ENCODE measurements at regions not wholly inside any gene's neighbourhood (a gene's known extent, or its start where the extent isn't known, plus 50 kb on each side); places are given as distances from the start of the nearest gene placed in this dataset.
"Not testable (repeated sequence)": the region's sequence is repeated elsewhere in the genome, so short reads cannot be mapped to it uniquely, and the experiment has no call there.

DNA sequence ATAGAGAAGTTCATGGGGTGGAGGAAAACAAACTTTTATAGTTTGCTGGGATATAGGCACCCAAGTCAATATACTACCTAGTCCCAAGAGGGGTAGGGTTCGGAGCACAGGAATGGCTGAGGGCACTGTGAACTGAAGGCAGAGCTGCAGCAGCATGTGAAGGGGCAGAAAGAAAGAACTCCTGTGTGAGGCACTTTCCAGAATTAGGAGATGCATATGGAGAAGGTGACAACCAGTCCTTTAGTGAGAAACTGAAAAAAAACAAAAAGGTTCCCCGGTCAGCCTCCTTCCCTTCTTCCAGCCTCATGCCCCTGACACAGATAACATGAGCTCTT lies 429.1 kb downstream of the DSC3 start:
- no peak overlapping the region for H3K9ac ChIP-seq (ENCODE audit: low read length)
- H3K36me3 ChIP-seq (ENCODE audit: control insufficient read depth, insufficient read depth, low read length) = no peaks in the 10 kb centered on the region
- no peaks in the 10 kb centered on the region for H3K27me3 ChIP-seq (ENCODE audit: control insufficient read depth, insufficient read depth, low read length)
- H3K27ac ChIP-seq (ENCODE audit: low read depth, low read length) = no peak overlapping the region
- no peak overlapping the region for H3K4me3 ChIP-seq (ENCODE audit: low read length)
- no peaks in the 10 kb centered on the region for H3K4me1 ChIP-seq (ENCODE audit: control insufficient read depth, insufficient read depth, low read length)

DNA sequence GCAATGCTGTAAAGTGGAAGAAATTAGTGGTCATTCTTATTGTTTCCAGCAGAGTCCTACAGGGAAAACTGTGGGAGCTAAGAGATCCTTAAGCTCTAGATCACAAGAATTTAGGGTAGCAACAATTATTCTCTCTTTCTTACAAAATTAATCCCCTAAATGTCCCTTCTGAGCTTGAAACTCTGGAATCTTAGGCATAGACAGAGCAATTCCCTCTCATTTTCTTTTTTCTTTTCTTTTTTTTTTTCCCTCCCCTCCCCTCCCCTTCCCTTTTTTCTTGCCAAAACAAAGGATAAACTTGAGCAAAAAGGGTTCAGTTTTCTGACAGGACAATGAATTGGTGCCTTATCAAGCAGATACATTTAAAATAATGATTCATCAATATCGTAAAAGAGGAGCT lies 441.0 kb downstream of the DSC3 start:
- H3K36me3 ChIP-seq (ENCODE audit: control insufficient read depth, insufficient read depth, low read length) = no peaks in the 10 kb centered on the region
- H3K27me3 ChIP-seq (ENCODE audit: control insufficient read depth, insufficient read depth, low read length) = no peaks in the 10 kb centered on the region
- no peak overlapping the region for H3K4me3 ChIP-seq (ENCODE audit: low read length)
- no peak overlapping the region for H3K9ac ChIP-seq (ENCODE audit: low read length)
- H3K4me1 ChIP-seq (ENCODE audit: control insufficient read depth, insufficient read depth, low read length) = no peaks in the 10 kb centered on the region
- H3K27ac ChIP-seq (ENCODE audit: low read depth, low read length) = no peak overlapping the region

DNA sequence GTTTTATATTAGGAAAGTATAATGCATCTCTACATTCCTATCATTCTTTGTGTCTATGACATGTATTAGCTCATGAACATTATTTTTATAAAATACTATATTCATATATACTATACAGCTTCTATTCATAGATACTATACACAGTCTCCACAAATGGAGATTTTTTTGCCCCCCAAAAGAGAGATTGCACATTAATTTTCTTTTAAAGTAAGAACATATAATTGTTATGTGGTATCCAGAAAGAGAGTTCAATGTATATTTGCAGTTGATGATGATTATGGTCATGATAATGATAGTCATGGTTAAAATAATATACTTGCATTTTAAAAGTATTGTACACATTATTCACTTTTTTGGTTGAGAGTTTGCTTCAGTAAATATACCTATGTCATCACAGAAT lies 445.3 kb downstream of the DSC3 start:
- Histone ChIP-seq H3K9ac (ENCODE audit: low read length) (no peak overlapping the region), H3K27ac (ENCODE audit: low read depth, low read length) (no peak overlapping the region), H3K27me3 (ENCODE audit: control insufficient read depth, insufficient read depth, low read length) (no peaks in the 10 kb centered on the region), H3K36me3 (ENCODE audit: control insufficient read depth, insufficient read depth, low read length) (no peaks in the 10 kb centered on the region), H3K4me3 (ENCODE audit: low read length) (no peak overlapping the region), H3K4me1 (ENCODE audit: control insufficient read depth, insufficient read depth, low read length) (no peaks in the 10 kb centered on the region)

DNA sequence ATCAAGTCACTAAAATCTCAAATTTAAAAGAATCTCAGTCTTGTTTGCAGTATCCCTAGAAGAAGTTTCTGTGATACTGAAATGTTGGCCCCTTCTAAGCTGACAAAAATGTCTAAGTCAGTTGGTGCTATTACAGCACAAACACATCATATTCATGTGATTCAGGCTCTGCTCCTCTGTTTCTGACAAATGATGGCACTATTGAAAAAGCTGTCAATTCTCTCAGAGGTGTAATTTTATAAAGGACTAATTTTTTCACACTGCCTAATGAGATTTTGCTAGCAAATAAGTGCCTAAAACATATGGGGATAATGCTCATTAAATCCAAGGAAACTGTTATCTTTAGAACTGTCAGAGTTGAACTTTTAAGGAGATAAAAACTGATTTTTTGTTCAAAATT lies 445.9 kb downstream of the DSC3 start:
- H3K36me3 ChIP-seq (ENCODE audit: control insufficient read depth, insufficient read depth, low read length) = no peaks in the 10 kb centered on the region
- no peak overlapping the region for H3K4me3 ChIP-seq (ENCODE audit: low read length)
- H3K4me1 ChIP-seq (ENCODE audit: control insufficient read depth, insufficient read depth, low read length) = no peaks in the 10 kb centered on the region

DNA sequence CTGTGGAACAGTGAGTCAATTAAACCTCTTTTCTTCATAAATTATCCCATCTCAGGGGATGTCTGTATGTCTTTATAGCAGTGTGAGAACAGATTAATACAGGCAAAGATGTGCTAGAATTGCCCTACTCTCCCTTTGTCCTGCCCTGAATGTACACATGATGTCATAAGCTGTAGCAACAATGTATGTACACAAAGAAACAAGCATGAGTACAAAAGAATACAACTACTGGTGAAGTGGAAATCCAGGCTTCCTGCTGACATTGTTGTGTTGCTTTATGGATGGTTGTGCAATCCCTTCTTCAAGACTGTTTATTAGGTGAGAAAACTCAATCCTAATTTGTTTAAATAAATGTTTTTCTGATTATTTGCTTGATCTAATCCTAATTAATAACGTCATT lies 446.6 kb downstream of the DSC3 start:
- no peaks in the 10 kb centered on the region for H3K27me3 ChIP-seq (ENCODE audit: control insufficient read depth, insufficient read depth, low read length)
- H3K27ac ChIP-seq (ENCODE audit: low read depth, low read length) = no peak overlapping the region
- no peak overlapping the region for H3K9ac ChIP-seq (ENCODE audit: low read length)
- no peak overlapping the region for H3K4me3 ChIP-seq (ENCODE audit: low read length)
- no peaks in the 10 kb centered on the region for H3K4me1 ChIP-seq (ENCODE audit: control insufficient read depth, insufficient read depth, low read length)
- no peaks in the 10 kb centered on the region for H3K36me3 ChIP-seq (ENCODE audit: control insufficient read depth, insufficient read depth, low read length)

More for the DNA sequence above, 445.9 kb downstream of the DSC3 start:
- no peaks in the 10 kb centered on the region for H3K27me3 ChIP-seq (ENCODE audit: control insufficient read depth, insufficient read depth, low read length)
- no peak overlapping the region for H3K9ac ChIP-seq (ENCODE audit: low read length)
- H3K27ac ChIP-seq (ENCODE audit: low read depth, low read length) = no peak overlapping the region

DNA sequence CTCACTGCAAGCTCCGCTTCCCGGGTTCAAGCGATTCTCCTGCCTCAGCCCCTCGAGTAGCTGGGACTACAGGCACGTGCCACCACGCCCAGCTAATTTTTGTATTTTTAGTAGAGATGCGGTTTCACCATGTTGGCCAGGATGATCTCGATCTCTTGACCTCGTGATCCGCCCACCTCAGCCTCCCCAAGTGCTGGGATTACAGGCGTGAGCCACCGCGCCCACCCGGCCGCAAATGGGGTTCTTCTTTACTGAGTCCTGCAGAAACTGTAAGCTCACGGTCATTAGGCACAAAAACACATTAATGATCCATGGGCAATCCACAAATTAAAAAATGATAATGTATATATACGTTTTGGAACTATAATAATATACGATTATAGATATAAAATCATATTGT lies 447.6 kb downstream of the DSC3 start:
- not testable (repeated sequence) for H3K4me3 ChIP-seq (ENCODE audit: low read length); H3K4me1 ChIP-seq (ENCODE audit: control insufficient read depth, insufficient read depth, low read length); H3K9ac ChIP-seq (ENCODE audit: low read length); H3K27ac ChIP-seq (ENCODE audit: low read depth, low read length); H3K27me3 ChIP-seq (ENCODE audit: control insufficient read depth, insufficient read depth, low read length); H3K36me3 ChIP-seq (ENCODE audit: control insufficient read depth, insufficient read depth, low read length)

DNA sequence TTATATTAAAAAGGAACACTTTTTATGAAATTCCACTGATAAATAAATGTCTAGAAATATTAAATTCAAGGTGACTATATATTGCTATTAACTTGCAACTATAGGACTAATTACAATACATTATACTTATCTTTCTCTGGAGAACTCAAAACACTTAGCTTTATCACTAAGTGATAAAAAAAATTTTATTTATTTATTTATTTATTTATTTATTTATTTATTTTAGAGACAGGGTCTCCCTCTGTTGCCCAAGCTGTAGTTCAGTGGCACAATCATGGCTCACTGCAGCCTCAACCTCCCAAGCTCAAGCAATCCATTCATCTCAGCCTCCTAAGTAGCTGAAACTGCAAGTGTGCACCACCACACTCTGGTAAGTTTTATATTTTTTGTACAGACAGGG lies 451.1 kb downstream of the DSC3 start:
- no peak overlapping the region for H3K27ac ChIP-seq (ENCODE audit: low read depth, low read length)
- H3K4me1 ChIP-seq (ENCODE audit: control insufficient read depth, insufficient read depth, low read length) = no peaks in the 10 kb centered on the region
- no peaks in the 10 kb centered on the region for H3K36me3 ChIP-seq (ENCODE audit: control insufficient read depth, insufficient read depth, low read length)
- H3K9ac ChIP-seq (ENCODE audit: low read length) = no peak overlapping the region
- no peak overlapping the region for H3K4me3 ChIP-seq (ENCODE audit: low read length)
- no peaks in the 10 kb centered on the region for H3K27me3 ChIP-seq (ENCODE audit: control insufficient read depth, insufficient read depth, low read length)

DNA sequence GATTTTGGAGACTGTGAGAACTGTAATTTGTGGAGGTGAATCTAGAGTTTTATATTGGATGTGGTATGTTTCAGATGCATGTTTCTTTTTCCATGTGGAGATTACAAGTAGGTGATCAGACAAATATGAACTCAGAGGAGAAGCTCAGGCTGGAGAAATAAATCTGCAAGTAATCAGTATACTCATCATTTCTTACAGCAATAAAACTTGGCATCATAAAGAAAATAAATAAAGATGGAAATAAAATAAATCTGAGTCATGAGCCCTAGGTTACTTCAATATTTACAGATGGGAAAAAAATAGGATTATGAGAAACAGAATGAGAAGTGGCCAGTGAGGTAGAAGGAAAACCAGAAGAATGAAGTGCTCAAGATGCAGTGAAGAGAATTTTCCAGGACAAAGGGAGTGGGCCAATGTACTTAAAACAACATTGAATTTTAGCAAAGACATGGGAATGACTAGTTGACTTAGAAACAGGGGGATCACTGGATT lies 453.8 kb downstream of the DSC3 start:
- Histone ChIP-seq H3K27me3 (ENCODE audit: control insufficient read depth, insufficient read depth, low read length) (no peaks in the 10 kb centered on the region), H3K4me1 (ENCODE audit: control insufficient read depth, insufficient read depth, low read length) (no peaks in the 10 kb centered on the region), H3K4me3 (ENCODE audit: low read length) (no peak overlapping the region), H3K36me3 (ENCODE audit: control insufficient read depth, insufficient read depth, low read length) (no peaks in the 10 kb centered on the region), H3K27ac (ENCODE audit: low read depth, low read length) (no peak overlapping the region), H3K9ac (ENCODE audit: low read length) (no peak overlapping the region)

DNA sequence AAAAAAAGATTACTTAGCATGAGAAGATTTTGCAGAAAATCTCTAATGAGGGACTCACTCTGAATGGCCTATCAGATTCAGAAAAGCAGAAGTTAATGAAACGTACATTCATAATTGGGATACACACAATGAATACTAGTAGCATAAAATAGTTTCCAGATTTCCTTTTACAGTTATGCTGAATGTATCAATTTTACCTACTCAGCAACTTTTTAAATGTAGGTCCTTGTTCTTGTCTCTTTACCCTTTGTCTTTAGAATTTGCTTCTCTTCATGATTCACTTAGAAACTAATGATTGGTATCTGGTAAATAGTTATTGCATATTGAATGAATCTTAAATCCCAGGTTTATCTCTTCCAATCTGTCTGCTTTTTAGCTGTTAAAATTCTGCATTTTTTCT lies 458.8 kb downstream of the DSC3 start:
- Histone ChIP-seq H3K9ac (ENCODE audit: low read length) (no peak overlapping the region), H3K36me3 (ENCODE audit: control insufficient read depth, insufficient read depth, low read length) (no peaks in the 10 kb centered on the region), H3K4me3 (ENCODE audit: low read length) (no peak overlapping the region), H3K4me1 (ENCODE audit: control insufficient read depth, insufficient read depth, low read length) (no peaks in the 10 kb centered on the region), H3K27ac (ENCODE audit: low read depth, low read length) (no peak overlapping the region), H3K27me3 (ENCODE audit: control insufficient read depth, insufficient read depth, low read length) (no peaks in the 10 kb centered on the region)

DNA sequence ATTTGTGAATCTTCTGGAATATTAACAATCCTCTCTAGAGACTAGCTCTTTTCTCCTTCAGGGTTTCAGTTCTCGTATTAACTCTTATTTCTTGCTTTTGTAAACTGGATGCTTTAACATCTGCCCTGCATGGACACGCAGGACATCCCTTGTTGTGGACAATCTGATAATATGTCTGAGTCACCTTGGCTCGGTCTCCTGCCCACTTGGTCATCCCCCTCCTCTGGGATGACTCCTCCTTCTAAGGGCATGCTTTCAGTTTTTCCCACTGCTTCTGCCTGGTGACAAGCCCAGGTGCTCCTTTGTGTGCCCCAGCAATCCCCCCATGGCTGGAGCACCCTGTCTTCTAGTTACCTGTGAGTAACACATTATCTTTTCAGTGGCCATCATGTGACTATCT lies 460.5 kb downstream of the DSC3 start:
- H3K27ac ChIP-seq (ENCODE audit: low read depth, low read length) = no peak overlapping the region
- H3K4me3 ChIP-seq (ENCODE audit: low read length) = no peak overlapping the region
- H3K4me1 ChIP-seq (ENCODE audit: control insufficient read depth, insufficient read depth, low read length) = no peaks in the 10 kb centered on the region
- no peaks in the 10 kb centered on the region for H3K27me3 ChIP-seq (ENCODE audit: control insufficient read depth, insufficient read depth, low read length)
- no peak overlapping the region for H3K9ac ChIP-seq (ENCODE audit: low read length)
- no peaks in the 10 kb centered on the region for H3K36me3 ChIP-seq (ENCODE audit: control insufficient read depth, insufficient read depth, low read length)

DNA sequence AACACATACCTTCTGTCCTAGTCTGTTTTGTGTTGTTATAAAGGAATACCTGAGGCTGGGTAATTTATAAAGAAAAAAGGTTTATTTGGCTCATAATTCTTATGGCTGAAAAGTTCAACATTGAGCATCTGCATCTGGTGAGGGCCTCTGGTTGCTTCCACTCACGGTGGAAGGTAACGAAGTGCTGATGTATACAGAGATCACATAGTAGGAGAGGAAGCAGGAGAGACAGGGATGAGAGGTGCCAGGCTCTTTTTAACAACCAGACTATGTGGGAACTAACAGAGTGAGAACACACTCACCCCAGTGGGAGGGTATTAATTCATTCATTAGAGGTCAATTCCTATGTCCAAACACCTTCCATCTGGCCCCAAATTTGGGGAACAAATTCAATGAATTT lies 463.8 kb downstream of the DSC3 start:
- Histone ChIP-seq H3K27me3 (ENCODE audit: control insufficient read depth, insufficient read depth, low read length) (no peaks in the 10 kb centered on the region), H3K4me1 (ENCODE audit: control insufficient read depth, insufficient read depth, low read length) (no peaks in the 10 kb centered on the region), H3K27ac (ENCODE audit: low read depth, low read length) (no peak overlapping the region), H3K36me3 (ENCODE audit: control insufficient read depth, insufficient read depth, low read length) (no peaks in the 10 kb centered on the region), H3K4me3 (ENCODE audit: low read length) (no peak overlapping the region), H3K9ac (ENCODE audit: low read length) (no peak overlapping the region)

DNA sequence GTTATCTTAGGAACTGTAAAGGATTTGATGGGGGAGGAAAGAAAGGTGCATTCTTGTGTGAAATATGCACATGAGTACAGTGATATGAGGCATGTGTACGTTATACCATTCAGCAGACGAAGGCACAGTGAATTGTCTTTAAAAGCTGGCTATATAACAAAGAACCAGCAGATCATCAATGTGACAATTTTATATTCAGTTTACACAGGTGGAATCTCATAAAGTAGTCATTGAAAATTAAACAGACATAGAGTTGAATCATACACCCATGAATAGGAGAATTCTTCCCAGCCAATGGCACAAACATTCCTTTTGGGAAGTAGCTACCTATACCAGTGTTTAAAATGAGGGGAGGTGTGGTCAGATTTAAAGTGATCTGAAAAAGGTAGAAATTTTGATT lies 470.3 kb downstream of the DSC3 start:
- H3K4me3 ChIP-seq (ENCODE audit: low read length) = no peak overlapping the region
- H3K27me3 ChIP-seq (ENCODE audit: control insufficient read depth, insufficient read depth, low read length) = no peaks in the 10 kb centered on the region
- no peak overlapping the region for H3K27ac ChIP-seq (ENCODE audit: low read depth, low read length)
- H3K4me1 ChIP-seq (ENCODE audit: control insufficient read depth, insufficient read depth, low read length) = no peaks in the 10 kb centered on the region
- no peak overlapping the region for H3K9ac ChIP-seq (ENCODE audit: low read length)
- no peaks in the 10 kb centered on the region for H3K36me3 ChIP-seq (ENCODE audit: control insufficient read depth, insufficient read depth, low read length)

DNA sequence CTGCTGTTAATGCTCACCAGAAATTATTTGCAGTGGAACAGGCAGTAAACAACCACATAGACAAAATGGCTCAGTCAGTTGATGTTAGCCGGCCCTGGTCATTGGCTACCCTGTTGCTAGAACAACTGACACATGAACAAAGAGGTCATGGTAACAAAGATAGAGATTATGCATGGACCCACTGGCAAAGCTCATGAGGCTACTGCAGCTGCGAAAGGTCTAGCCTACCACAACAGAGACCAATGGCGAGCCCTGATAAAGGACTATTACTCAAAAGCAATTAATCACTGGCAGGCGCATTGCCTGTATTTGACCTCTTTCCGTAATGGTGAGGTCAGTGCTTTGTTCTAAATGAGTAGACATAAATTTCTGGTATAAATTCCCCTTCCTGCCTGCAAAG lies 474.2 kb downstream of the DSC3 start:
- no peak overlapping the region for H3K9ac ChIP-seq (ENCODE audit: low read length)
- H3K4me3 ChIP-seq (ENCODE audit: low read length) = no peak overlapping the region
- no peaks in the 10 kb centered on the region for H3K4me1 ChIP-seq (ENCODE audit: control insufficient read depth, insufficient read depth, low read length)
- H3K27me3 ChIP-seq (ENCODE audit: control insufficient read depth, insufficient read depth, low read length) = no peaks in the 10 kb centered on the region
- no peaks in the 10 kb centered on the region for H3K36me3 ChIP-seq (ENCODE audit: control insufficient read depth, insufficient read depth, low read length)
- H3K27ac ChIP-seq (ENCODE audit: low read depth, low read length) = no peak overlapping the region

DNA sequence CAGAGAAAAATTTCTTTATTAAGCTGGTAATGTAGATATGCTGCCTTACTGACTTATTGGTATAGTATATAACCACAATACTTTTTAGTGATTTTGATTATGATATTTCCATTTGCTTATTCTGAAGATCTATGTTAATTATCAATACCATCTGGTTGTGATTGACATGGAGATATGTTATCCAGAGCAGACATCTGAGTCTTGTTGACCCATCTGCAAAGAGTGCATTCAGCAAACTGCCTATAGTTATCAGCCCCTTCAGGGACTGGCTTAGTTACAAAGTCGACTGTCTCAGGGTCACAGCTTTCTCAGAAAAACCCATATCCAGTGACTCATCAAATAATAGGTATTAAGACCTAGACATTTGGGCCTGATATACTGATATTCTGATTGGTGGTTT lies 475.7 kb downstream of the DSC3 start:
- no peaks in the 10 kb centered on the region for H3K4me1 ChIP-seq (ENCODE audit: control insufficient read depth, insufficient read depth, low read length)
- H3K27me3 ChIP-seq (ENCODE audit: control insufficient read depth, insufficient read depth, low read length) = no peaks in the 10 kb centered on the region

More for the DNA sequence above, 475.7 kb downstream of the DSC3 start:
- no peaks in the 10 kb centered on the region for H3K36me3 ChIP-seq (ENCODE audit: control insufficient read depth, insufficient read depth, low read length)
- H3K4me3 ChIP-seq (ENCODE audit: low read length) = no peak overlapping the region
- H3K27ac ChIP-seq (ENCODE audit: low read depth, low read length) = no peak overlapping the region
- no peak overlapping the region for H3K9ac ChIP-seq (ENCODE audit: low read length)
